RWPE2 (cell line): ENCODE measurements at regions not wholly inside any gene's neighbourhood (a gene's known extent, or its start where the extent isn't known, plus 50 kb on each side); places are given as distances from the start of the nearest gene placed in this dataset.

ENCODE experiments used
- ATAC-seq: fragments of 200-7000 bp; cut with Tn5 transposase; 3 replicates; pipeline ENCODE4 v1.9.1; 2021; ENCODE audit warnings: low read depth
- DNase-seq: peaks from one replicate; pipeline ENCODE4 v3.0.0-alpha.2; 2020; ENCODE audit warnings: low spot score
- H3K27ac ChIP-seq: fragments of 450-650 bp; 2 replicates; pipeline ENCODE4 v1.5.1; 2017; ENCODE audit warnings: mild to moderate bottlenecking; ENCODE audit not compliant: poor library complexity, severe bottlenecking
- H3K27me3 ChIP-seq: fragments of 250-450 bp; sonication (Bioruptor Pico); 2 replicates; pipeline ENCODE4 v1.5.1; 2021; ENCODE audit warnings: mild to moderate bottlenecking, moderate library complexity; ENCODE audit not compliant: insufficient read depth, poor library complexity, severe bottlenecking
- H3K36me3 ChIP-seq: fragments of 250-450 bp; sonication (Bioruptor Pico); 2 replicates; pipeline ENCODE4 v1.5.1; 2020; ENCODE audit warnings: low read depth, mild to moderate bottlenecking, moderate library complexity
- H3K4me1 ChIP-seq: fragments of 250-450 bp; sonication (Bioruptor Pico); 2 replicates; pipeline ENCODE4 v1.5.1; 2021; ENCODE audit warnings: mild to moderate bottlenecking, moderate library complexity; ENCODE audit not compliant: insufficient read depth, poor library complexity, severe bottlenecking
- H3K4me3 ChIP-seq: fragments of 250-450 bp; sonication (Bioruptor Pico); 2 replicates; pipeline ENCODE4 v1.5.1; 2021; ENCODE audit warnings: mild to moderate bottlenecking, moderate library complexity; ENCODE audit not compliant: severe bottlenecking
- H3K9me3 ChIP-seq: fragments of 250-450 bp; sonication (Bioruptor Pico); 2 replicates; pipeline ENCODE4 v1.5.1; 2021; ENCODE audit warnings: mild to moderate bottlenecking, moderate library complexity; ENCODE audit not compliant: severe bottlenecking
- CTCF ChIP-seq: fragments of 450-650 bp; IDR thresholded peaks from one replicate; pipeline ENCODE4 v1.5.1; 2017; ENCODE audit warnings: mild to moderate bottlenecking, moderate library complexity; ENCODE audit not compliant: poor library complexity, severe bottlenecking

- Histone ChIP-seq H3K27ac (no peak overlapping the region), H3K4me3 (no peak overlapping the region), H3K9me3 (no peaks in the 10 kb centered on the region), H3K4me1 (no peaks in the 10 kb centered on the region), H3K27me3 (no peaks in the 10 kb centered on the region), H3K36me3 (no peaks in the 10 kb centered on the region)
- ATAC-seq: no peak
- DNase-seq: no peak
- TF ChIP-seq CTCF: no peak
These were observed 248.6 kb downstream of the MAF start for GRCh38 chr16:79351927-79352326.

- DNase-seq (no peak), ATAC-seq (no peak)
- Histone ChIP-seq H3K27ac (no peak overlapping the region), H3K4me1 (no peaks in the 10 kb centered on the region), H3K4me3 (no peak overlapping the region), H3K27me3 (peaks cover 6% of the 10 kb centered on the region), H3K36me3 (no peaks in the 10 kb centered on the region), H3K9me3 (no peaks in the 10 kb centered on the region)
- no peak for TF ChIP-seq CTCF
These were observed 250.7 kb downstream of the MAF start for GRCh38 chr16:79349803-79350202.

GRCh38 chr16:79348521-79349306 is 251.8 kb downstream of the MAF start:
- no peaks in the 10 kb centered on the region for H3K36me3 ChIP-seq
- H3K27me3 ChIP-seq: peaks cover 10% of the 10 kb centered on the region
- H3K4me3 ChIP-seq: no peak overlapping the region
- DNase-seq (no peak), ATAC-seq (no peak)
- no peaks in the 10 kb centered on the region for H3K9me3 ChIP-seq
- no peak overlapping the region for H3K27ac ChIP-seq
- no peak for TF ChIP-seq CTCF
- H3K4me1 ChIP-seq: no peaks in the 10 kb centered on the region

GRCh38 chr16:79347277-79347676 is 253.3 kb downstream of the MAF start:
- no peaks in the 10 kb centered on the region for H3K4me1 ChIP-seq
- peaks cover 10% of the 10 kb centered on the region for H3K27me3 ChIP-seq
- no peaks in the 10 kb centered on the region for H3K36me3 ChIP-seq
- no peak for TF ChIP-seq CTCF
- DNase-seq: no peak
- no peaks in the 10 kb centered on the region for H3K9me3 ChIP-seq
- no peak for ATAC-seq
- no peak overlapping the region for H3K4me3 ChIP-seq
- no peak overlapping the region for H3K27ac ChIP-seq

- no peak for DNase-seq
- no peaks in the 10 kb centered on the region for H3K4me1 ChIP-seq
- H3K27ac ChIP-seq: no peak overlapping the region
- no peak for ATAC-seq
- peaks cover 5% of the 10 kb centered on the region for H3K27me3 ChIP-seq
- no peaks in the 10 kb centered on the region for H3K36me3 ChIP-seq
- H3K9me3 ChIP-seq: no peaks in the 10 kb centered on the region
- no peak overlapping the region for H3K4me3 ChIP-seq
- TF ChIP-seq CTCF: no peak
These were observed 260.7 kb downstream of the MAF start for GRCh38 chr16:79339863-79340262.
